GM19025 (cell line): ENCODE measurements at regions not wholly inside any gene's neighbourhood (a gene's known extent, or its start where the extent isn't known, plus 50 kb on each side); places are given as distances from the start of the nearest gene placed in this dataset.

Source experiments
- ATAC-seq: cut with Tn5 transposase; IDR thresholded peaks from one replicate; pipeline ENCODE4 v1.9.1; 2021; ENCODE audit warnings: mild to moderate bottlenecking, low read depth, moderate library complexity; ENCODE audit not compliant: unreplicated experiment

- ATAC-seq, result no peak
Measured at GRCh38 chr22:47630741-47631534, 868.5 kb downstream of the TBC1D22A start.

- no peak for ATAC-seq
Measured at GRCh38 chr22:47629791-47630655, 867.6 kb downstream of the TBC1D22A start.

- ATAC-seq, result no peak
Measured at GRCh38 chr22:47629273-47629711, 866.8 kb downstream of the TBC1D22A start.

GRCh38 chr22:47628477-47629272 is 866.2 kb downstream of the TBC1D22A start:
- ATAC-seq, result no peak

GRCh38 chr22:47627556-47628253 is 865.3 kb downstream of the TBC1D22A start:
- ATAC-seq, result no peak

- ATAC-seq, result no peak
Measured at GRCh38 chr22:47626428-47627390, 864.3 kb downstream of the TBC1D22A start.

GRCh38 chr22:47625531-47626427 is 863.3 kb downstream of the TBC1D22A start:
- ATAC-seq, result no peak

- ATAC-seq, result no peak
Measured at GRCh38 chr22:47625013-47625385, 862.5 kb downstream of the TBC1D22A start.

- ATAC-seq, result no peak
Measured at GRCh38 chr22:47624252-47625012, 862.0 kb downstream of the TBC1D22A start.

- ATAC-seq, result no peak
Measured at GRCh38 chr22:47623763-47624148, 861.3 kb downstream of the TBC1D22A start.

GRCh38 chr22:47623066-47623762 is 860.8 kb downstream of the TBC1D22A start:
- no peak for ATAC-seq

GRCh38 chr22:47622541-47622940 is 860.1 kb downstream of the TBC1D22A start:
- ATAC-seq, result no peak

GRCh38 chr22:47621253-47621652 is 858.8 kb downstream of the TBC1D22A start:
- no peak for ATAC-seq

- ATAC-seq, result no peak
Measured at GRCh38 chr22:47620391-47620790, 857.9 kb downstream of the TBC1D22A start.

- ATAC-seq, result no peak
Measured at GRCh38 chr22:47619631-47620030, 857.2 kb downstream of the TBC1D22A start.

- ATAC-seq, result no peak
Measured at GRCh38 chr22:47618180-47619010, 855.9 kb downstream of the TBC1D22A start.
